ENCODE measurements at regions not wholly inside any gene's neighbourhood (a gene's known extent, or its start where the extent isn't known, plus 50 kb on each side); places are given as distances from the start of the nearest gene placed in this dataset.

DNA sequence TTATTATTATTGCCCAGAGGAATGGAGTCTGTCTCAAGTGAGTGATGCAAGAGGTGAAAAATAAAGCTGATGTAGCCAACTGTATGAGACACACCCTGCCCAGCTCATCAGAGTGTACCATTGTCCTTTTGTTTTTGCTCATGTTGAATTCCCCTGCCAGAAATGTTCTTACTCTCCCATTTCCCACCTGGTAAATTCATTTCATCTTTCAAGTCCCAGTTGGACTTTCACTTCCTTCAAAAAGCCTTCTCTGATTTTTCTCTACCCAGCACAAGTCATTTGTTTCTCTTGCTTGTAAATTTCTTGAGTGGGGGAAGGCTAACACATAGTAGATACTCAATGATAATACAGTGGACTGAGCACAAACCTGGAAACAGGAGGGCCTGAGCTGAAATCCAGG lies 394.5 kb upstream of the ZNF462 start:
- H3K36me3 ChIP-seq, result no peaks in the 10 kb centered on the region
- no peaks in the 10 kb centered on the region for H3K27me3 ChIP-seq
- H3K4me3 ChIP-seq, result no peak overlapping the region
- DNase-seq, result no peak
- peaks cover 0 to 10% (median 0%) of the 10 kb centered on the region in 12 donors for H3K4me1 ChIP-seq
- H3K27ac ChIP-seq, result no peak overlapping the region
- H3K9me3 ChIP-seq, result peaks cover 0 to 16% (median 0%) of the 10 kb centered on the region in 12 donors
- intact Hi-C loops (cut with DNase I), result loop anchor here in 1 of 10 donors (10.0 kb wide), 1 partner anchor 56 kb away; no protein-coding TSS in a partner anchor
- no peak for ATAC-seq
- no peak for TF ChIP-seq POLR2A (IDR thresholded peaks at IDR 0.05)
- TF ChIP-seq, protein P1, sequence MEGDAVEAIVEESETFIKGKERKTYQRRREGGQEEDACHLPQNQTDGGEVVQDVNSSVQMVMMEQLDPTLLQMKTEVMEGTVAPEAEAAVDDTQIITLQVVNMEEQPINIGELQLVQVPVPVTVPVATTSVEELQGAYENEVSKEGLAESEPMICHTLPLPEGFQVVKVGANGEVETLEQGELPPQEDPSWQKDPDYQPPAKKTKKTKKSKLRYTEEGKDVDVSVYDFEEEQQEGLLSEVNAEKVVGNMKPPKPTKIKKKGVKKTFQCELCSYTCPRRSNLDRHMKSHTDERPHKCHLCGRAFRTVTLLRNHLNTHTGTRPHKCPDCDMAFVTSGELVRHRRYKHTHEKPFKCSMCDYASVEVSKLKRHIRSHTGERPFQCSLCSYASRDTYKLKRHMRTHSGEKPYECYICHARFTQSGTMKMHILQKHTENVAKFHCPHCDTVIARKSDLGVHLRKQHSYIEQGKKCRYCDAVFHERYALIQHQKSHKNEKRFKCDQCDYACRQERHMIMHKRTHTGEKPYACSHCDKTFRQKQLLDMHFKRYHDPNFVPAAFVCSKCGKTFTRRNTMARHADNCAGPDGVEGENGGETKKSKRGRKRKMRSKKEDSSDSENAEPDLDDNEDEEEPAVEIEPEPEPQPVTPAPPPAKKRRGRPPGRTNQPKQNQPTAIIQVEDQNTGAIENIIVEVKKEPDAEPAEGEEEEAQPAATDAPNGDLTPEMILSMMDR (IDR thresholded peaks at IDR 0.05), result no peak

DNA sequence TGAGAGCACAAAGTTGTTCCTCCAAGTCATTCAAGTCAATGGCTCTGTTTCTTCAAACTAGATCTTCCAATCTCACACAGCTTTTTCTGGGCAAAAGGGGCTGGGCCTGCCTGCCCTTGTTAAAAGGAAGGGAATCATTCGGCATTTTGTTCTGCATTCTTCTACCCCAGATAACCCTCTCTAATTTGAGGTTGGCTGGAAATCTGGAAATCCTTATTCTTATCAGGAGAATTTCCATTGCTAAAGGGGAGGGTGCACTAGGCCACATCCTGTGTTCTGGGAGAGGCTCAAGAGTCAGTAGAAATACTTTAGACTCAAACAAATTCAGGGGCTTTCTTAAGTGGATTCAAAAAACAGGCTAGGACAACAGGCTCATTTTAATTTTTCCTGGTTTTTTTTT lies 384.7 kb upstream of the ZNF462 start:
- Histone ChIP-seq H3K9me3 (peaks cover 0 to 19% (median 0%) of the 10 kb centered on the region in 12 donors), H3K27me3 (no peaks in the 10 kb centered on the region), H3K36me3 (no peaks in the 10 kb centered on the region), H3K4me3 (no peak overlapping the region), H3K27ac (peak overlapping the region in 5 of 12 donors; percentile 5 to 39 (median 38)), H3K4me1 (peaks cover 4 to 54% (median 21%) of the 10 kb centered on the region in 12 donors)
- no peak for TF ChIP-seq POLR2A (IDR thresholded peaks at IDR 0.05)
- TF ChIP-seq, protein P1 (IDR thresholded peaks at IDR 0.05), result no peak
- ATAC-seq (peak in 2 of 4 donors; percentile 68 to 72), DNase-seq (no peak)
- 0 to 16% (median 4%) methylated on average over 1 of the region's 1 CpG for WGBS, 4 donors
- intact Hi-C loops (cut with DNase I), result loop anchor here in 1 of 10 donors (10.0 kb wide), 1 partner anchor 56 kb away; no protein-coding TSS in a partner anchor

DNA sequence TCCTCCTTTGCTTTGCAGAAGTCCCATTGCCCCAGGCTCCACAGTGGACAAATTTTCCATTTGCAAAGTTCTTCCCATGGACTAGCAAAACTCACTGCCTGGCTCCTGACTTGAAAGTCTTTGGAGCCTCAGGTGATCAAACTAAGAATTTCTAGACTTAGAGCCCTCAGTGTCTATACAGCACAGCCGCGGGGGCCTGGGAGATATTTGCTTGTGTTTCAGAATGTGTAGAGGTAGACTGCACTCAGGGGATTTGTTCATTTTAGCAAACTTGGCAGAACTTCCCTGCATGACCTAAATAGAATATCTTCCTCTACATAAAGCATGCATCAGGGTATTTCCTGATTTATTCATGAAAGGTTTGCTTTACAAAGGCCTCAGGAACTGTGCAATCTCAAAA lies 384.2 kb upstream of the ZNF462 start:
- Histone ChIP-seq H3K36me3 (no peaks in the 10 kb centered on the region), H3K4me1 (peaks cover 4 to 56% (median 21%) of the 10 kb centered on the region in 12 donors), H3K4me3 (no peak overlapping the region), H3K9me3 (peaks cover 0 to 15% (median 0%) of the 10 kb centered on the region in 12 donors), H3K27ac (peak overlapping the region in 4 of 12 donors; percentile 5 to 39 (median 35)), H3K27me3 (no peaks in the 10 kb centered on the region)
- ATAC-seq (no peak), DNase-seq (no peak)
- intact Hi-C loops (cut with DNase I), result loop anchor here in 1 of 10 donors (10.0 kb wide), 1 partner anchor 56 kb away; no protein-coding TSS in a partner anchor
- 26 to 52% (median 40%) methylated on average over 2 of the region's 2 CpGs for WGBS, 4 donors
- no peak for TF ChIP-seq POLR2A (IDR thresholded peaks at IDR 0.05)
- TF ChIP-seq, protein P1 (IDR thresholded peaks at IDR 0.05), result no peak

DNA sequence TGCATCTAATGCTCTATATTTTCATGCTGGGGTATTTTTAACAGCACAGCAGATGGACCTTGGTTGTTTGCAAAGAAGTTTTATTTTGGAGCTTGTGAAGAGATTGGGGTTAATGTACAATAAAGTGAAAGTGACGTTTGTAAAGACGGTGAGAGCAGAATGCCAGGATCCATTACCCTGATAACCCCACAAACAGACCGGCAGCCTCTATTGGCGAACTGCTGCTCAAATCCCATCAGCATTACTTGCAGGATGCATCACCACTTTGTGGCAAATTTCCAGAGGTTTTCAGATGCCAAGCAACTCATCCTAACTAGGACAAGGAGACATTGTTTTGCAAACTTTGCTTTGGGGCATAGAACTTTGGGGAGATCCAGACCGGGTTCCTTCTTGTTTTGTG lies 383.3 kb upstream of the ZNF462 start:
- Histone ChIP-seq H3K4me1 (peaks cover 4 to 56% (median 21%) of the 10 kb centered on the region in 12 donors), H3K4me3 (no peak overlapping the region), H3K27me3 (no peaks in the 10 kb centered on the region), H3K36me3 (no peaks in the 10 kb centered on the region), H3K27ac (no peak overlapping the region), H3K9me3 (peaks cover 0 to 9% (median 0%) of the 10 kb centered on the region in 12 donors)
- TF ChIP-seq, protein P1 (IDR thresholded peaks at IDR 0.05), result no peak
- TF ChIP-seq POLR2A (IDR thresholded peaks at IDR 0.05), result no peak
- intact Hi-C loops (cut with DNase I), result loop anchor here in 2 of 10 donors (5.0 to 10.0 kb wide), 2 partner anchors 38 to 55 kb away; no protein-coding TSS in a partner anchor
- 43 to 57% (median 52%) methylated on average over 5 of the region's 5 CpGs for WGBS, 4 donors
- DNase-seq (no peak), ATAC-seq (no peak)

Data from heart left ventricle (tissue), 16 donors.